Renal cortex interstitium (tissue), 11 donors: ENCODE measurements at regions not wholly inside any gene's neighbourhood (a gene's known extent, or its start where the extent isn't known, plus 50 kb on each side); places are given as distances from the start of the nearest gene placed in this dataset.
"Not testable (repeated sequence)": the region's sequence is repeated elsewhere in the genome, so short reads cannot be mapped to it uniquely, and the experiment has no call there.

Source experiments
- DNase-seq, 11 donors: peaks; one replicate each; pipeline ENCODE4 v3.0.0-alpha.2; 2013; ENCODE audit warnings: low read depth in 9 of 11, low spot score in 4 of 11; ENCODE audit errors: extremely low read depth in 1 of 11

GRCh38 chr11:69869311-69869939 is 50.2 kb upstream of the FGF3 start:
- no peak for DNase-seq

- DNase-seq, result no peak
These were observed 51.5 kb upstream of the FGF3 start for GRCh38 chr11:69870766-69871165.

- no peak for DNase-seq
These were observed 54.2 kb upstream of the FGF3 start for GRCh38 chr11:69873166-69874077.

- no peak for DNase-seq
These were observed 55.2 kb upstream of the FGF3 start for GRCh38 chr11:69874178-69874983.

- no peak for DNase-seq
These were observed 55.9 kb upstream of the FGF3 start for GRCh38 chr11:69874984-69875624.

- no peak for DNase-seq
These were observed 56.8 kb upstream of the FGF3 start for GRCh38 chr11:69876013-69876412.

GRCh38 chr11:69877235-69877634 is 58.0 kb upstream of the FGF3 start:
- no peak for DNase-seq

GRCh38 chr11:69877704-69878103 is 58.5 kb upstream of the FGF3 start:
- DNase-seq, result not testable (repeated sequence)

- no peak for DNase-seq
These were observed 59.1 kb upstream of the FGF3 start for GRCh38 chr11:69878144-69878883.

- no peak for DNase-seq
These were observed 59.9 kb upstream of the FGF3 start for GRCh38 chr11:69878927-69879728.

- no peak for DNase-seq
These were observed 60.5 kb upstream of the FGF3 start for GRCh38 chr11:69879729-69880005.

- no peak for DNase-seq
These were observed 61.0 kb upstream of the FGF3 start for GRCh38 chr11:69880041-69880825.

- no peak for DNase-seq
These were observed 61.7 kb upstream of the FGF3 start for GRCh38 chr11:69880826-69881445.

- DNase-seq, result no peak
These were observed 62.5 kb upstream of the FGF3 start for GRCh38 chr11:69881467-69882269.

- no peak for DNase-seq
These were observed 63.0 kb upstream of the FGF3 start for GRCh38 chr11:69882270-69882608.
